SK-N-SH (cell line): ENCODE measurements at regions not wholly inside any gene's neighbourhood (a gene's known extent, or its start where the extent isn't known, plus 50 kb on each side); places are given as distances from the start of the nearest gene placed in this dataset.

ENCODE experiments used
- EP300 ChIP-seq, 2 experiments: IDR thresholded peaks; 2 replicates each; pipeline versions ENCODE4 v1.4.0 to v1.6.1; 2012; ENCODE audit warnings: borderline replicate concordance in 1 of 2, low read depth in 1 of 2, low read length in 1 of 2
- TF ChIP-seq, protein P1 (sequence below): IDR thresholded peaks from 2 replicates; pipeline ENCODE4 v1.4.0; 2012; ENCODE audit warnings: low read depth

DNA sequence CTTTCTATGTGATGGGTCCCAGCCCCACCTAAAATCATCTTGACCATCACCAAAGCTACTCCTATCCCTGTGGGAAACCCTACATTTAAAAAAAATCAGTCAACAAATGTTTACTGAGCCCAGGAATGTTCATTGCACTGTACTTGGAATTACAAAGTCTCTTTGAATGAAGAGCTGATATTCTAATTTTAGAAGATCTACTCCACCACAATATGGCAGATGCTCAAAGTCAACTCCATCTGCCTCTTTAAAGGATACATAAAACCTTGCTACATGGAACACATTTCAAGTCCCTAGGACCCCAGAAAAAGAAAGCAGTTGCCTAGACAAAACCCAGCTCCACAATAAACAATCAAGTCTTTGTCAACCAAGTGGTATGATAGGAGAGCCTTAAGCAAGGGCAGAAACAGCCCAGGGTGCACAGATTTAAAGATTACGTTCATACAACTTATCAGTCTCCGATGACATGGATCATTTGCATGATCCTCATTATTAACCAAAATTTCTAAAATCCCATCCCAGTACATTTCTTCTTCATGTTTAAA lies 234.3 kb upstream of the ACVR2A start:
- TF ChIP-seq EP300 (IDR thresholded peaks at IDR 0.05; ENCODE audit: borderline replicate concordance in 1 of 2, low read depth in 1 of 2, low read length in 1 of 2), result no peak
- TF ChIP-seq, protein P1, sequence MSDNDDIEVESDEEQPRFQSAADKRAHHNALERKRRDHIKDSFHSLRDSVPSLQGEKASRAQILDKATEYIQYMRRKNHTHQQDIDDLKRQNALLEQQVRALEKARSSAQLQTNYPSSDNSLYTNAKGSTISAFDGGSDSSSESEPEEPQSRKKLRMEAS, result no peak
